Karpas-422 (cell line): ENCODE measurements at regions not wholly inside any gene's neighbourhood (a gene's known extent, or its start where the extent isn't known, plus 50 kb on each side); places are given as distances from the start of the nearest gene placed in this dataset.

Experiments
- DNase-seq: peaks from one replicate; pipeline ENCODE4 v3.0.0-alpha.2; 2015
- H2AFZ ChIP-seq: fragments of 200-600 bp; sonication (generic); 2 replicates; pipeline ENCODE4 v1.6.1; 2014; ENCODE audit warnings: antibody characterized with exemption, low read length, mixed read lengths
- H3K27ac ChIP-seq: fragments of 200-600 bp; sonication (generic); 2 replicates; pipeline ENCODE4 v1.5.1; 2014; ENCODE audit warnings: mild to moderate bottlenecking, low read length, moderate library complexity
- H3K27me3 ChIP-seq: fragments of 200-600 bp; sonication (generic); 2 replicates; pipeline ENCODE4 v1.6.1; 2014; ENCODE audit warnings: low read length, mixed read lengths
- H3K36me3 ChIP-seq: fragments of 200-600 bp; sonication (generic); 2 replicates; pipeline ENCODE4 v1.6.1; 2014; ENCODE audit warnings: low read length, mixed read lengths; ENCODE audit not compliant: insufficient read depth
- H3K4me1 ChIP-seq: fragments of 200-600 bp; sonication (generic); 2 replicates; pipeline ENCODE4 v1.6.1; 2014; ENCODE audit warnings: mild to moderate bottlenecking, low read length, mixed read lengths
- H3K4me2 ChIP-seq: fragments of 200-600 bp; sonication (generic); 2 replicates; pipeline ENCODE4 v1.6.1; 2014; ENCODE audit warnings: low read length, low read depth, mild to moderate bottlenecking; ENCODE audit not compliant: poor library complexity, severe bottlenecking
- H3K4me3 ChIP-seq: fragments of 200-600 bp; sonication (generic); 2 replicates; pipeline ENCODE4 v1.5.1; 2014; ENCODE audit warnings: mild to moderate bottlenecking, antibody characterized with exemption, low read length, mixed read lengths
- H3K79me2 ChIP-seq: fragments of 200-600 bp; sonication (generic); 2 replicates; pipeline ENCODE4 v1.6.1; 2014; ENCODE audit warnings: mild to moderate bottlenecking, low read length, mixed read lengths
- H3K9ac ChIP-seq: fragments of 200-600 bp; sonication (generic); 2 replicates; pipeline ENCODE4 v1.6.0; 2014; ENCODE audit warnings: low read length
- H3K9me2 ChIP-seq: fragments of 200-600 bp; sonication (generic), shearing (Covaris generic); replicated peaks from 2 replicates; pipeline ENCODE4 v1.6.0; 2014; ENCODE audit warnings: mild to moderate bottlenecking, low read length, moderate library complexity; ENCODE audit not compliant: insufficient read depth
- H3K9me3 ChIP-seq: fragments of 300-700, 200-600 bp; sonication (generic); 2 replicates; pipeline ENCODE4 v1.6.1; 2014; ENCODE audit warnings: low read length, mixed read lengths
- H4K20me1 ChIP-seq: fragments of 200-600 bp; sonication (generic); 2 replicates; pipeline ENCODE4 v1.6.1; 2014; ENCODE audit warnings: mild to moderate bottlenecking, antibody characterized with exemption, low read length, low read depth; ENCODE audit not compliant: insufficient read depth

GRCh38 chr9:17045381-17045940 lies 89.4 kb upstream of the CNTLN start:
- Histone ChIP-seq H2AFZ (no peak overlapping the region), H3K4me1 (no peaks in the 10 kb centered on the region), H3K27ac (no peak overlapping the region), H3K79me2 (no peaks in the 10 kb centered on the region), H3K4me2 (no peak overlapping the region), H3K36me3 (no peaks in the 10 kb centered on the region), H3K9ac (no peak overlapping the region), H3K9me2 (no peaks in the 10 kb centered on the region), H3K9me3 (no peaks in the 10 kb centered on the region), H3K4me3 (no peak overlapping the region), H4K20me1 (no peaks in the 10 kb centered on the region), H3K27me3 (no peaks in the 10 kb centered on the region)
- DNase-seq: no peak

- Histone ChIP-seq H3K9me2 (no peaks in the 10 kb centered on the region; the same call in 1 of the 2 replicates), H3K9me3 (no peaks in the 10 kb centered on the region), H3K4me3 (no peak overlapping the region), H3K27me3 (no peaks in the 10 kb centered on the region), H3K9ac (no peak overlapping the region), H3K27ac (no peak overlapping the region), H3K4me1 (no peaks in the 10 kb centered on the region), H3K79me2 (no peaks in the 10 kb centered on the region), H3K36me3 (no peaks in the 10 kb centered on the region), H3K4me2 (no peak overlapping the region), H2AFZ (no peak overlapping the region), H4K20me1 (no peaks in the 10 kb centered on the region)
- no peak for DNase-seq
These were observed 103.3 kb upstream of the CNTLN start for GRCh38 chr9:17031546-17031945.

- DNase-seq: no peak
- Histone ChIP-seq H3K79me2 (no peaks in the 10 kb centered on the region), H2AFZ (no peak overlapping the region), H3K27ac (no peak overlapping the region), H4K20me1 (no peaks in the 10 kb centered on the region), H3K9ac (no peak overlapping the region), H3K27me3 (no peaks in the 10 kb centered on the region), H3K4me1 (no peaks in the 10 kb centered on the region), H3K4me2 (no peak overlapping the region), H3K9me3 (no peaks in the 10 kb centered on the region), H3K36me3 (no peaks in the 10 kb centered on the region), H3K9me2 (no peaks in the 10 kb centered on the region), H3K4me3 (no peak overlapping the region)
These were observed 109.6 kb upstream of the CNTLN start for GRCh38 chr9:17025281-17025680.

- H3K4me1 ChIP-seq: no peaks in the 10 kb centered on the region
These were observed 110.7 kb upstream of the CNTLN start for GRCh38 chr9:17024129-17024528.

GRCh38 chr9:17021387-17021970 lies 113.4 kb upstream of the CNTLN start:
- no peaks in the 10 kb centered on the region for H3K36me3 ChIP-seq
- H3K27me3 ChIP-seq: no peaks in the 10 kb centered on the region
- H3K4me3 ChIP-seq: no peak overlapping the region
- H3K9me2 ChIP-seq: no peaks in the 10 kb centered on the region
- H3K4me1 ChIP-seq: no peaks in the 10 kb centered on the region
- no peak for DNase-seq
- H3K4me2 ChIP-seq: no peak overlapping the region
- H3K9me3 ChIP-seq: no peaks in the 10 kb centered on the region
- no peak overlapping the region for H2AFZ ChIP-seq
- H3K27ac ChIP-seq: no peak overlapping the region
- no peaks in the 10 kb centered on the region for H4K20me1 ChIP-seq
- no peak overlapping the region for H3K9ac ChIP-seq
- H3K79me2 ChIP-seq: no peaks in the 10 kb centered on the region

More at GRCh38 chr9:17024129-17024528, 110.7 kb upstream of the CNTLN start:
- Histone ChIP-seq H3K27me3 (no peaks in the 10 kb centered on the region), H3K4me2 (no peak overlapping the region), H3K4me3 (no peak overlapping the region), H3K9me3 (no peaks in the 10 kb centered on the region), H3K9me2 (no peaks in the 10 kb centered on the region), H3K9ac (no peak overlapping the region), H3K79me2 (no peaks in the 10 kb centered on the region), H3K27ac (no peak overlapping the region), H4K20me1 (no peaks in the 10 kb centered on the region), H2AFZ (no peak overlapping the region), H3K36me3 (no peaks in the 10 kb centered on the region)
- DNase-seq: no peak

- Histone ChIP-seq H2AFZ (no peak overlapping the region), H3K79me2 (no peaks in the 10 kb centered on the region), H4K20me1 (no peaks in the 10 kb centered on the region), H3K27ac (no peak overlapping the region), H3K4me1 (no peaks in the 10 kb centered on the region), H3K27me3 (no peaks in the 10 kb centered on the region), H3K4me3 (no peak overlapping the region), H3K9ac (no peak overlapping the region), H3K36me3 (no peaks in the 10 kb centered on the region), H3K9me3 (no peaks in the 10 kb centered on the region), H3K9me2 (no peaks in the 10 kb centered on the region), H3K4me2 (no peak overlapping the region)
- DNase-seq: no peak
These were observed 115.4 kb upstream of the CNTLN start for GRCh38 chr9:17019398-17019797.

- H3K9me2 ChIP-seq: no peaks in the 10 kb centered on the region
These were observed 116.2 kb upstream of the CNTLN start for GRCh38 chr9:17018540-17019196.

GRCh38 chr9:17017931-17018491 lies 116.8 kb upstream of the CNTLN start:
- H3K27me3 ChIP-seq: no peaks in the 10 kb centered on the region
- no peak overlapping the region for H2AFZ ChIP-seq
- H3K79me2 ChIP-seq: no peaks in the 10 kb centered on the region
- H3K36me3 ChIP-seq: no peaks in the 10 kb centered on the region
- no peak for DNase-seq
- H3K4me1 ChIP-seq: no peaks in the 10 kb centered on the region
- H3K9me2 ChIP-seq: no peaks in the 10 kb centered on the region
- H3K4me2 ChIP-seq: no peak overlapping the region
- no peaks in the 10 kb centered on the region for H4K20me1 ChIP-seq
- H3K4me3 ChIP-seq: no peak overlapping the region
- no peak overlapping the region for H3K9ac ChIP-seq
- H3K27ac ChIP-seq: no peak overlapping the region
- H3K9me3 ChIP-seq: no peaks in the 10 kb centered on the region

More at GRCh38 chr9:17018540-17019196, 116.2 kb upstream of the CNTLN start:
- H3K27me3 ChIP-seq: no peaks in the 10 kb centered on the region
- no peak overlapping the region for H3K27ac ChIP-seq
- H3K4me2 ChIP-seq: no peak overlapping the region
- no peaks in the 10 kb centered on the region for H3K36me3 ChIP-seq
- H3K9me3 ChIP-seq: no peaks in the 10 kb centered on the region
- no peaks in the 10 kb centered on the region for H3K4me1 ChIP-seq
- no peaks in the 10 kb centered on the region for H4K20me1 ChIP-seq
- no peak overlapping the region for H3K4me3 ChIP-seq
- H3K79me2 ChIP-seq: no peaks in the 10 kb centered on the region
- no peak overlapping the region for H3K9ac ChIP-seq
- H2AFZ ChIP-seq: no peak overlapping the region
- no peak for DNase-seq
